Naive B cell (primary cell): ENCODE measurements at regions not wholly inside any gene's neighbourhood (a gene's known extent, or its start where the extent isn't known, plus 50 kb on each side); places are given as distances from the start of the nearest gene placed in this dataset.

Experiments
- ATAC-seq, 2 donors: fragments of 150-1000 bp; cut with Tn5 transposase; 2 replicates each; pipeline ENCODE4 v1.10.0; 2021; ENCODE audit warnings: low read depth in 2 of 2, mild to moderate bottlenecking in 2 of 2, moderate library complexity in 2 of 2
- DNase-seq: peaks from one replicate; pipeline ENCODE4 v3.0.0; 2022
- H3K27ac Mint-ChIP-seq, 6 donors: one replicate each; pipeline ENCODE4 v1.8.0; 2020 to 2022; ENCODE audit warnings: mild to moderate bottlenecking in 6 of 6, mixed read lengths in 6 of 6, moderate library complexity in 5 of 6, inconsistent platforms in 2 of 6
- H3K27me3 Mint-ChIP-seq, 3 donors: one replicate each; pipeline ENCODE4 v1.8.0; 2021 to 2022; ENCODE audit warnings: mixed read lengths in 3 of 3, mild to moderate bottlenecking in 1 of 3
- H3K36me3 Mint-ChIP-seq, 2 donors: one replicate each; pipeline ENCODE4 v1.8.0; 2020 to 2022; ENCODE audit warnings: mixed read lengths in 2 of 2, inconsistent platforms in 1 of 2, mild to moderate bottlenecking in 1 of 2
- H3K4me1 Mint-ChIP-seq, 3 donors: one replicate each; pipeline ENCODE4 v1.8.0; 2020 to 2022; ENCODE audit warnings: mixed read lengths in 3 of 3, inconsistent platforms in 1 of 3, mild to moderate bottlenecking in 1 of 3, moderate library complexity in 1 of 3
- H3K4me3 Mint-ChIP-seq, 8 donors: one replicate each; pipeline ENCODE4 v1.8.0; 2020 to 2022; ENCODE audit warnings: mild to moderate bottlenecking in 8 of 8, mixed read lengths in 8 of 8, moderate library complexity in 8 of 8, inconsistent platforms in 2 of 8
- H3K9me3 Mint-ChIP-seq, 7 donors: one replicate each; pipeline ENCODE4 v1.8.0; 2020 to 2022; ENCODE audit warnings: mixed read lengths in 7 of 7, mild to moderate bottlenecking in 5 of 7, inconsistent platforms in 2 of 7, moderate library complexity in 1 of 7

GRCh38 chrY:15162211-15162610 is 637.9 kb downstream of the NLGN4Y start:
- Mint-ChIP-seq H3K27ac (no peak overlapping the region), H3K4me3 (no peak overlapping the region), H3K36me3 (no peaks in the 10 kb centered on the region), H3K27me3 (no peaks in the 10 kb centered on the region), H3K9me3 (peaks cover 0 to 2% (median 0%) of the 10 kb centered on the region in 7 donors), H3K4me1 (no peaks in the 10 kb centered on the region)
- no peak for DNase-seq
- no peak for ATAC-seq

- Mint-ChIP-seq H3K4me1 (no peaks in the 10 kb centered on the region), H3K27ac (no peak overlapping the region), H3K36me3 (no peaks in the 10 kb centered on the region), H3K4me3 (no peak overlapping the region), H3K27me3 (no peaks in the 10 kb centered on the region), H3K9me3 (peaks cover 0 to 5% (median 0%) of the 10 kb centered on the region in 7 donors)
- DNase-seq (no peak), ATAC-seq (no peak)
These were observed 655.6 kb downstream of the NLGN4Y start for GRCh38 chrY:15179890-15180289.

GRCh38 chrY:15229056-15229455 is 704.7 kb downstream of the NLGN4Y start:
- Mint-ChIP-seq H3K27ac (peak overlapping the region in 1 of 6 donors; percentile 27), H3K9me3 (peaks cover 0 to 7% (median 0%) of the 10 kb centered on the region in 7 donors), H3K4me1 (no peaks in the 10 kb centered on the region), H3K27me3 (no peaks in the 10 kb centered on the region), H3K36me3 (no peaks in the 10 kb centered on the region), H3K4me3 (no peak overlapping the region)
- DNase-seq (no peak), ATAC-seq (no peak)

- H3K27ac Mint-ChIP-seq, result no peak overlapping the region
- H3K4me1 Mint-ChIP-seq, result no peaks in the 10 kb centered on the region
- no peak overlapping the region for H3K4me3 Mint-ChIP-seq
- no peak for DNase-seq
- no peaks in the 10 kb centered on the region for H3K27me3 Mint-ChIP-seq
- no peak for ATAC-seq
- H3K9me3 Mint-ChIP-seq, result peaks cover 0 to 3% (median 0%) of the 10 kb centered on the region in 7 donors
- H3K36me3 Mint-ChIP-seq, result no peaks in the 10 kb centered on the region
These were observed 715.3 kb downstream of the NLGN4Y start for GRCh38 chrY:15239596-15240132.

- Mint-ChIP-seq H3K4me3 (no peak overlapping the region), H3K36me3 (no peaks in the 10 kb centered on the region), H3K4me1 (no peaks in the 10 kb centered on the region), H3K9me3 (peaks cover 0 to 4% (median 0%) of the 10 kb centered on the region in 7 donors), H3K27me3 (no peaks in the 10 kb centered on the region), H3K27ac (no peak overlapping the region)
- ATAC-seq (no peak), DNase-seq (no peak)
These were observed 735.0 kb downstream of the NLGN4Y start for GRCh38 chrY:15259286-15259685.

GRCh38 chrY:15286572-15286971 is 762.2 kb downstream of the NLGN4Y start:
- no peaks in the 10 kb centered on the region for H3K36me3 Mint-ChIP-seq
- H3K27ac Mint-ChIP-seq, result no peak overlapping the region
- no peaks in the 10 kb centered on the region for H3K27me3 Mint-ChIP-seq
- H3K4me3 Mint-ChIP-seq, result no peak overlapping the region
- no peaks in the 10 kb centered on the region for H3K4me1 Mint-ChIP-seq
- no peaks in the 10 kb centered on the region for H3K9me3 Mint-ChIP-seq
- DNase-seq (no peak), ATAC-seq (no peak)

GRCh38 chrY:15289821-15290220 is 765.5 kb downstream of the NLGN4Y start:
- no peaks in the 10 kb centered on the region for H3K4me1 Mint-ChIP-seq
- H3K36me3 Mint-ChIP-seq, result no peaks in the 10 kb centered on the region
- no peak for ATAC-seq
- H3K27me3 Mint-ChIP-seq, result no peaks in the 10 kb centered on the region
- H3K4me3 Mint-ChIP-seq, result no peak overlapping the region
- H3K9me3 Mint-ChIP-seq, result no peaks in the 10 kb centered on the region
- H3K27ac Mint-ChIP-seq, result no peak overlapping the region
- DNase-seq, result no peak

GRCh38 chrY:15292881-15293280 is 768.6 kb downstream of the NLGN4Y start:
- H3K9me3 Mint-ChIP-seq, result no peaks in the 10 kb centered on the region
- ATAC-seq (no peak), DNase-seq (no peak)
- H3K27ac Mint-ChIP-seq, result no peak overlapping the region
- no peak overlapping the region for H3K4me3 Mint-ChIP-seq
- H3K27me3 Mint-ChIP-seq, result no peaks in the 10 kb centered on the region
- no peaks in the 10 kb centered on the region for H3K36me3 Mint-ChIP-seq
- no peaks in the 10 kb centered on the region for H3K4me1 Mint-ChIP-seq

- no peaks in the 10 kb centered on the region for H3K4me1 Mint-ChIP-seq
- no peaks in the 10 kb centered on the region for H3K36me3 Mint-ChIP-seq
- no peak overlapping the region for H3K4me3 Mint-ChIP-seq
- no peak overlapping the region for H3K27ac Mint-ChIP-seq
- DNase-seq (no peak), ATAC-seq (no peak)
- no peaks in the 10 kb centered on the region for H3K9me3 Mint-ChIP-seq
- H3K27me3 Mint-ChIP-seq, result no peaks in the 10 kb centered on the region
These were observed 777.5 kb downstream of the NLGN4Y start for GRCh38 chrY:15301879-15302278.

GRCh38 chrY:15312166-15312565 is 787.8 kb downstream of the NLGN4Y start:
- Mint-ChIP-seq H3K36me3 (no peaks in the 10 kb centered on the region), H3K27me3 (no peaks in the 10 kb centered on the region), H3K27ac (no peak overlapping the region), H3K9me3 (peaks cover 0 to 7% (median 0%) of the 10 kb centered on the region in 7 donors), H3K4me3 (no peak overlapping the region), H3K4me1 (no peaks in the 10 kb centered on the region)
- DNase-seq (no peak), ATAC-seq (no peak)

- DNase-seq (no peak), ATAC-seq (no peak)
- H3K36me3 Mint-ChIP-seq, result no peaks in the 10 kb centered on the region
- no peak overlapping the region for H3K27ac Mint-ChIP-seq
- H3K4me3 Mint-ChIP-seq, result no peak overlapping the region
- H3K4me1 Mint-ChIP-seq, result no peaks in the 10 kb centered on the region
- no peaks in the 10 kb centered on the region for H3K27me3 Mint-ChIP-seq
- H3K9me3 Mint-ChIP-seq, result peaks cover 0 to 2% (median 0%) of the 10 kb centered on the region in 7 donors
These were observed 799.9 kb downstream of the NLGN4Y start for GRCh38 chrY:15324189-15324588.

GRCh38 chrY:15325201-15325600 is 800.9 kb downstream of the NLGN4Y start:
- Mint-ChIP-seq H3K36me3 (no peaks in the 10 kb centered on the region), H3K27ac (no peak overlapping the region), H3K4me3 (no peak overlapping the region), H3K27me3 (no peaks in the 10 kb centered on the region), H3K4me1 (no peaks in the 10 kb centered on the region), H3K9me3 (no peaks in the 10 kb centered on the region)
- no peak for DNase-seq
- ATAC-seq, result no peak

- ATAC-seq, result no peak
- Mint-ChIP-seq H3K4me1 (no peaks in the 10 kb centered on the region), H3K4me3 (no peak overlapping the region)
These were observed 802.3 kb downstream of the NLGN4Y start for GRCh38 chrY:15326673-15327072.

GRCh38 chrY:15328848-15329247 is 804.5 kb downstream of the NLGN4Y start:
- H3K27ac Mint-ChIP-seq, result no peak overlapping the region
- no peaks in the 10 kb centered on the region for H3K36me3 Mint-ChIP-seq
- DNase-seq (no peak), ATAC-seq (no peak)
- peaks cover 0 to 6% (median 0%) of the 10 kb centered on the region in 7 donors for H3K9me3 Mint-ChIP-seq
- no peaks in the 10 kb centered on the region for H3K4me1 Mint-ChIP-seq
- no peaks in the 10 kb centered on the region for H3K27me3 Mint-ChIP-seq
- no peak overlapping the region for H3K4me3 Mint-ChIP-seq

More at GRCh38 chrY:15326673-15327072, 802.3 kb downstream of the NLGN4Y start:
- no peaks in the 10 kb centered on the region for H3K9me3 Mint-ChIP-seq
- no peaks in the 10 kb centered on the region for H3K36me3 Mint-ChIP-seq
- H3K27me3 Mint-ChIP-seq, result no peaks in the 10 kb centered on the region
- no peak for DNase-seq
- no peak overlapping the region for H3K27ac Mint-ChIP-seq

- Mint-ChIP-seq H3K9me3 (peaks cover 0 to 5% (median 0%) of the 10 kb centered on the region in 7 donors), H3K27me3 (no peaks in the 10 kb centered on the region), H3K27ac (no peak overlapping the region), H3K36me3 (no peaks in the 10 kb centered on the region), H3K4me3 (no peak overlapping the region), H3K4me1 (no peaks in the 10 kb centered on the region)
- DNase-seq (no peak), ATAC-seq (no peak)
These were observed 819.2 kb downstream of the NLGN4Y start for GRCh38 chrY:15343522-15343921.
